GM12878 (cell line): ENCODE measurements at regions not wholly inside any gene's neighbourhood (a gene's known extent, or its start where the extent isn't known, plus 50 kb on each side); places are given as distances from the start of the nearest gene placed in this dataset.

Experiments used
- ATAC-seq: fragments of 200-7000 bp; cut with Tn5 transposase; 3 replicates; pipeline ENCODE4 v1.9.1; 2020; ENCODE audit warnings: mild to moderate bottlenecking, moderate library complexity
- BruUV-seq: library from RNA; stranded (reverse); fragments of 400-500 nt; replicated peaks from 2 replicates; lab custom pipeline; 2021; lab: Mats Ljungman, UMichigan
- CTCF ChIA-PET: fragments of 300-600 bp; sonication (Branson Sonifier 250); formaldehyde crosslinking; extraction: SDS; loops from one replicate; lab custom pipeline; 2021; ENCODE audit warnings: inconsistent platforms; lab: Yijun Ruan, JAX
- POLR2A ChIA-PET: fragments of 350-600 bp; formaldehyde crosslinking; extraction: SDS; loops from one replicate; lab custom pipeline; 2021; ENCODE audit warnings: inconsistent platforms; lab: Charles Lee
- RAD21 ChIA-PET: fragments of 300-600 bp; sonication (Branson Sonifier 250); formaldehyde crosslinking; loops from one replicate; lab custom pipeline; 2023; ENCODE audit warnings: antibody characterized with exemption; ENCODE audit not compliant: unreplicated experiment; lab: Charles Lee
- SMC1A ChIA-PET: fragments of 300-600 bp; sonication (Branson Sonifier 250); formaldehyde crosslinking; loops from one replicate; lab custom pipeline; 2023; ENCODE audit not compliant: unreplicated experiment, uncharacterized antibody; lab: Charles Lee
- DNase-seq: peaks from one replicate; pipeline ENCODE4 v3.0.0-alpha.2; 2011; ENCODE audit warnings: low read depth, low spot score
- FAIRE-seq: peaks from 3 replicates; lab custom pipeline; 2011; peaks lifted over from hg19 to GRCh38; lab: Jason Lieb, UNC
- H2AFZ ChIP-seq: 2 replicates; pipeline ENCODE4 v1.6.0; 2011; ENCODE audit warnings: low read depth, low read length, control low read depth; ENCODE audit not compliant: control insufficient read depth
- H3K27ac ChIP-seq: 2 replicates; pipeline ENCODE4 v1.5.1; 2011; ENCODE audit warnings: control low read depth; ENCODE audit not compliant: control insufficient read depth, insufficient read depth
- H3K27me3 ChIP-seq, 2 experiments: replicated peaks in 1 of 2; 2 replicates each; pipeline versions ENCODE4 v1.6.0 to v1.6.1; 2011; ENCODE audit warnings: low read length in 1 of 2; ENCODE audit not compliant: control insufficient read depth in 2 of 2, insufficient read depth in 2 of 2
- H3K36me3 ChIP-seq, 2 experiments: 2 replicates each; pipeline ENCODE4 v1.5.1; 2011; ENCODE audit warnings: low read length in 1 of 2; ENCODE audit not compliant: control insufficient read depth in 2 of 2, insufficient read depth in 2 of 2
- H3K4me1 ChIP-seq: 2 replicates; pipeline ENCODE4 v1.6.1; 2011; ENCODE audit warnings: mild to moderate bottlenecking, low read length, moderate library complexity, mixed read lengths; ENCODE audit not compliant: control insufficient read depth, insufficient read depth
- H3K4me2 ChIP-seq: 2 replicates; pipeline ENCODE4 v1.6.0; 2011; ENCODE audit warnings: control low read depth; ENCODE audit not compliant: control insufficient read depth, insufficient read depth
- H3K4me3 ChIP-seq: fragments of 200-600 bp; sonication (generic); 2 replicates; pipeline ENCODE4 v1.5.1; 2016
- H3K79me2 ChIP-seq: 2 replicates; pipeline ENCODE4 v1.6.0; 2011; ENCODE audit warnings: low read length; ENCODE audit not compliant: control insufficient read depth, insufficient read depth
- H3K9ac ChIP-seq: 2 replicates; pipeline ENCODE4 v1.8.0; 2011; ENCODE audit warnings: low read length, control low read depth, mixed read lengths; ENCODE audit not compliant: control insufficient read depth, insufficient read depth
- H3K9me3 ChIP-seq: replicated peaks from 3 replicates; pipeline ENCODE4 v1.5.1; 2011; ENCODE audit warnings: mild to moderate bottlenecking, low read length; ENCODE audit not compliant: control insufficient read depth, insufficient read depth
- H4K20me1 ChIP-seq: 2 replicates; pipeline ENCODE4 v1.6.0; 2011; ENCODE audit not compliant: control insufficient read depth, insufficient read depth
- ATF7 ChIP-seq: fragments of 450-650 bp; IDR thresholded peaks from 2 replicates; pipeline ENCODE4 v1.6.1; 2016; ENCODE audit warnings: low read depth, mild to moderate bottlenecking
- EP300 ChIP-seq, 2 experiments: fragments of 150-350 bp in 1 of 2; IDR thresholded peaks; 2 replicates each; pipeline ENCODE4 v1.6.1; 2011 to 2012; ENCODE audit warnings: low read depth in 2 of 2, low read length in 2 of 2, borderline replicate concordance in 1 of 2, improper control_type of control experiment in 1 of 2, inconsistent platforms in 1 of 2; ENCODE audit not compliant: control insufficient read depth in 1 of 2
- IRF3 ChIP-seq: fragments of 450-650 bp; IDR thresholded peaks from 2 replicates; pipeline ENCODE4 v1.6.1; 2014; ENCODE audit warnings: mild to moderate bottlenecking
- MEF2A ChIP-seq: IDR thresholded peaks from 2 replicates; pipeline ENCODE4 v1.6.1; 2011; ENCODE audit warnings: low read depth, mild to moderate bottlenecking, low read length, moderate library complexity; ENCODE audit not compliant: insufficient read depth
- NKRF ChIP-seq: fragments of 450-650 bp; conservative IDR thresholded peaks from 2 replicates; pipeline ENCODE4 v1.6.1; 2017; ENCODE audit warnings: mild to moderate bottlenecking, moderate library complexity
- SREBF2 ChIP-seq: IDR thresholded peaks from 2 replicates; pipeline ENCODE4 v1.6.1; 2012; ENCODE audit warnings: mild to moderate bottlenecking, low read length
- STAT3 ChIP-seq: IDR thresholded peaks from 2 replicates; pipeline ENCODE4 v1.6.1; 2011; ENCODE audit warnings: low read depth, low read length, improper control_type of control experiment
- TAF1 ChIP-seq: IDR thresholded peaks from 2 replicates; pipeline ENCODE4 v1.6.1; 2011; ENCODE audit warnings: mild to moderate bottlenecking, low read depth, low read length, borderline replicate concordance
- YY1 ChIP-seq: IDR thresholded peaks from 2 replicates; pipeline ENCODE4 v1.6.1; 2011; ENCODE audit warnings: low read depth, mild to moderate bottlenecking, low read length
- ZNF217 ChIP-seq: fragments of 450-650 bp; IDR thresholded peaks from 2 replicates; pipeline ENCODE4 v1.6.1; 2017; ENCODE audit warnings: antibody characterized with exemption, mild to moderate bottlenecking
- WGBS: methylation state at CpG from one replicate; pipeline ENCODE4 v1.1.6; 2016; ENCODE audit warnings: low lambda C conversion rate; ENCODE audit not compliant: insufficient replicate concordance, insufficient coverage; ENCODE audit errors: missing lambda C conversion rate; 5-methylcytosine and 5-hydroxymethylcytosine counted together
- in situ Hi-C: fragments of 300-500 bp; cut with MboI; formaldehyde crosslinking; loops from 9 replicates; pipeline ENCODE4 v1.14.3; 2018; ENCODE audit warnings: mixed read lengths
- intact Hi-C: fragments of 100-400 bp; cut with micrococcal nuclease; formaldehyde crosslinking; loops from one replicate; pipeline ENCODE4 v1.14.2; 2022; ENCODE audit not compliant: unreplicated experiment
- TF ChIP-seq, protein P1 (sequence below): IDR thresholded peaks from 2 replicates; pipeline ENCODE4 v1.6.1; 2012; ENCODE audit warnings: low read depth, low read length, improper control_type of control experiment
- TF ChIP-seq, protein P2 (sequence below): fragments of 450-650 bp; IDR thresholded peaks from 2 replicates; pipeline ENCODE4 v1.6.1; 2017; ENCODE audit warnings: mild to moderate bottlenecking, low read depth, inconsistent platforms; ENCODE audit not compliant: poor library complexity, severe bottlenecking

- Histone ChIP-seq H3K27ac (no peak overlapping the region), H3K9me3 (no peaks in the 10 kb centered on the region), H3K9ac (no peak overlapping the region), H3K79me2 (no peaks in the 10 kb centered on the region), H3K27me3 (no peaks in the 10 kb centered on the region), H3K4me2 (no peak overlapping the region), H4K20me1 (no peaks in the 10 kb centered on the region), H3K4me1 (no peaks in the 10 kb centered on the region), H3K36me3 (no peaks in the 10 kb centered on the region), H3K4me3 (no peak overlapping the region), H2AFZ (no peak overlapping the region)
- in situ Hi-C loops (no loop called here), intact Hi-C loops (no loop called here)
- ChIA-PET SMC1A (interaction anchor here (0.7 kb wide), 1 partner anchor 60 kb away, joined by 3 read pairs; no protein-coding TSS in a partner anchor), POLR2A (no interaction called here), CTCF (no interaction called here), RAD21 (no interaction called here)
- no TSS peak for BruUV-seq
- ATAC-seq (peak; percentile 85), DNase-seq (no peak), FAIRE-seq (no peak)
- TF ChIP-seq YY1 (no peak), ATF7 (0 out of 2 replicates have a peak, but pooled peaks have one; percentile 35)
Observed at GRCh38 chr6:50318536-50318935, 268.8 kb upstream of the DEFB112 start.

DNA sequence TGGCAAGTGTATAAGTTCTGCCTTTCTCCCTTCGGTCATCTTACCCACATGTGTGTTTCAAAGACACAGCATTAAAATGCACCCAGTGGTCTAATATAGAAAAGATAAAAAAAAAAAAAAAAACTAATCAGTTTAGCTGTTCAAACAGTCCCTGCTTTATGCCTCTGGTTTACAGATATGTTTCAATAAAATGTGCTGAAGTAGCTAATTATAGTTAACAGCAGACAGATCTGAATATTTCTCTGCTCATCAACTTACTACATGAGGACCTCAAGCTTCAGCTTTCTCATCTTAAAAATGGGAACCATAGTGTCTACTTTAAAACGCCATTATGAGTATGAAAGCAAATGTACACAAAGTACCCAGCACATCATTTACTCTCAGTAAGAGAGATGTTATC lies 280.6 kb upstream of the DEFB112 start:
- Histone ChIP-seq H3K4me1 (no peaks in the 10 kb centered on the region), H3K4me3 (no peak overlapping the region), H3K9ac (no peak overlapping the region), H3K36me3 (no peaks in the 10 kb centered on the region), H2AFZ (no peak overlapping the region), H3K4me2 (no peak overlapping the region), H3K27ac (no peak overlapping the region), H4K20me1 (no peaks in the 10 kb centered on the region), H3K9me3 (no peaks in the 10 kb centered on the region; the same call in 2 of the 3 replicates), H3K27me3 (no peaks in the 10 kb centered on the region), H3K79me2 (no peaks in the 10 kb centered on the region)
- POLR2A ChIA-PET = no interaction called here
- in situ Hi-C loops = no loop called here
- SMC1A ChIA-PET = no interaction called here
- CTCF ChIA-PET = interaction anchor here (1.1 kb wide), 1 partner anchor 52 kb away, joined by 3 read pairs; no protein-coding TSS in a partner anchor
- BruUV-seq = no TSS peak
- no peak for FAIRE-seq
- WGBS = 28% methylated on average over 2 of the region's 2 CpGs
- ATAC-seq = no peak
- intact Hi-C loops = no loop called here
- RAD21 ChIA-PET = no interaction called here
- no peak for DNase-seq
- TF ChIP-seq, protein P1, sequence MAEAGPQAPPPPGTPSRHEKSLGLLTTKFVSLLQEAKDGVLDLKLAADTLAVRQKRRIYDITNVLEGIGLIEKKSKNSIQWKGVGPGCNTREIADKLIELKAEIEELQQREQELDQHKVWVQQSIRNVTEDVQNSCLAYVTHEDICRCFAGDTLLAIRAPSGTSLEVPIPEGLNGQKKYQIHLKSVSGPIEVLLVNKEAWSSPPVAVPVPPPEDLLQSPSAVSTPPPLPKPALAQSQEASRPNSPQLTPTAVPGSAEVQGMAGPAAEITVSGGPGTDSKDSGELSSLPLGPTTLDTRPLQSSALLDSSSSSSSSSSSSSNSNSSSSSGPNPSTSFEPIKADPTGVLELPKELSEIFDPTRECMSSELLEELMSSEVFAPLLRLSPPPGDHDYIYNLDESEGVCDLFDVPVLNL = no peak
- TF ChIP-seq TAF1 = no peak
- TF ChIP-seq STAT3 = no peak
- no peak for TF ChIP-seq NKRF
- no peak for TF ChIP-seq IRF3
- TF ChIP-seq ZNF217 = no peak
- TF ChIP-seq, protein P2, sequence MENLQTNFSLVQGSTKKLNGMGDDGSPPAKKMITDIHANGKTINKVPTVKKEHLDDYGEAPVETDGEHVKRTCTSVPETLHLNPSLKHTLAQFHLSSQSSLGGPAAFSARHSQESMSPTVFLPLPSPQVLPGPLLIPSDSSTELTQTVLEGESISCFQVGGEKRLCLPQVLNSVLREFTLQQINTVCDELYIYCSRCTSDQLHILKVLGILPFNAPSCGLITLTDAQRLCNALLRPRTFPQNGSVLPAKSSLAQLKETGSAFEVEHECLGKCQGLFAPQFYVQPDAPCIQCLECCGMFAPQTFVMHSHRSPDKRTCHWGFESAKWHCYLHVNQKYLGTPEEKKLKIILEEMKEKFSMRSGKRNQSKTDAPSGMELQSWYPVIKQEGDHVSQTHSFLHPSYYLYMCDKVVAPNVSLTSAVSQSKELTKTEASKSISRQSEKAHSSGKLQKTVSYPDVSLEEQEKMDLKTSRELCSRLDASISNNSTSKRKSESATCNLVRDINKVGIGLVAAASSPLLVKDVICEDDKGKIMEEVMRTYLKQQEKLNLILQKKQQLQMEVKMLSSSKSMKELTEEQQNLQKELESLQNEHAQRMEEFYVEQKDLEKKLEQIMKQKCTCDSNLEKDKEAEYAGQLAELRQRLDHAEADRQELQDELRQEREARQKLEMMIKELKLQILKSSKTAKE = no peak
- no peak for TF ChIP-seq MEF2A
- TF ChIP-seq EP300 (IDR thresholded peaks at IDR 0.05; ENCODE audit: borderline replicate concordance in 1 of 2, control insufficient read depth in 1 of 2, low read depth in 2 of 2, low read length in 2 of 2) = no peak
- TF ChIP-seq SREBF2 = no peak
